Cerebellar cortex (tissue), 1 donor: ENCODE measurements at regions not wholly inside any gene's neighbourhood (a gene's known extent, or its start where the extent isn't known, plus 50 kb on each side); places are given as distances from the start of the nearest gene placed in this dataset.

Experiments
- DNase-seq: peaks from one replicate; pipeline ENCODE4 v3.0.0-alpha.2; 2015; ENCODE audit warnings: low spot score

GRCh38 chr20:48079028-48079427 is 293.7 kb upstream of the SULF2 start:
- DNase-seq = no peak

GRCh38 chr20:48076747-48077146 is 291.5 kb upstream of the SULF2 start:
- DNase-seq = no peak

DNA sequence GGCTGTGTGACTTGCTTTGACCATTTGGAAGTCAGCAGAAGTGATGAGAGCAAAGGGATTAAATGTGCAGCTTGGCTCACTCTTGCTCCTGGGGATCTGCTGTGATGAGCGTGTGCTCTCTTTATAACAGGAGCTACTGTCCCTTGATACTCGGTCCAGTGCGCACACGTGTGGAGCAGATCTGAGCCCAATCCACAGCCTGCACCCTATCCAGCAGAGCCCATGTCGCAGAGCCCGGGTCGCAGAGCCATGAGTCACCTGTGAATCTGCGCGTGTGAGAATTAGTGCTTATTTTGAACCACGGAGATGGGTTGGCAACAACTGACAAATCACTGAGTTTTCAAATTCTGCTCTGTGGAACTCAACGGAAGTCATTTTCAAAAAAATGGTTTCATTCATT is 291.0 kb upstream of the SULF2 start:
- no peak for DNase-seq

DNA sequence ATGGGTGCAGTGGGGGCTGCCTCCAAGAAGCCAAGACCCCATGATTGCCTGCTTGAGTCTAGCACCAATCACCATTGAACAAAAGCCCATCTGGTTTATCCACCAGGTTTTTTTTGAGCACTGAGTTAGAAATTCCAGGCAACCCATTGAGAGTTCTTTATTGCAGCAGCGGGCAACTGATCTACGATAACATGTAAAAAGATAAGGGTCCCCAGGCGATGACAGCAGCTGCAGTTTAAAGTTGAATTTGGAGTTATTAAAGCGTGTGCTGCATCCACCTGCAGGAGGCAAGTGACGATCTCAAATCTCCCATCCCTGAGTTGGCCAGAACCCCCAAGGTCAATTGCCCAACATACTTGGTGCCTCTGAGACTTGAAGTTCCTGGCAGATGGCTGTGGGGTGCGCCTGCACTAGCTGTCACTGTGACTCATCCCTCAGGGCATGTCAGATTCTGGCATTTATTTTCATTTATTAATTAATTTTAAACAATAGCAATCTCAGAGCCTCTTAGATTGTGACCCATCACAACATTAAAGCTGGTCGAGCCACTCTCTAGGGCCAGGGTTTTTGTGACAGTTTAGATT is 290.4 kb upstream of the SULF2 start:
- DNase-seq = no peak

DNA sequence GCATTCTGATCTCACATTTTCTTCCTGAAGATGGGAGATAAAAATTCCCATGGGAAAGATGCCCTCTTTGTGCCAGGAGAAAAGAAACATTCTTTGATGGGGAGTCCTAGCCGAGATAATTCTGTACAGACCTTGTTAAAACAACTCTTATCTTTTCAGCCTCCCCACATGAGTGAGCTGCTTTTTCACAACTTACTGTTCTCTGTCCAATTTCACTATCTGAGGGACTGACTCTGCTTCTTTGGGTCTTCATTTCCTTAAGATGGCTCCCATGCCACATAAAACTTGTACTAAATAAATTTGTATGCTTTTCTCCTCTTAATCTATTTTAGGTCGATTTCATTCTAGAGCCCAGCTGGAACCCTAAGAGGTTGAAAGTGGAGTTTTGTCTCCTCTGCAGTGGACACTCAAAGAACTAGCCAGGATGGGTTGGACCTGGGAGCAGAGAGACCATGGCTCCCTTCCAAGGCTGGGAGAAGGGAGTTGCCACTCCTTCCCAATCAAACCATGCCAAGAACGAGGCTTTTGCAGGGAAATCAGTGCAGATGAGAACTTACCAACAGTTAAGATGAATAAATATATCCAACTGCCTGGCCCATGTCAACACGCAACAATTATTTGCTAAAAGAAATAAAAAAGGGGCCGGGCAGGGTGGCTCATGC is 285.8 kb upstream of the SULF2 start:
- no peak for DNase-seq

DNA sequence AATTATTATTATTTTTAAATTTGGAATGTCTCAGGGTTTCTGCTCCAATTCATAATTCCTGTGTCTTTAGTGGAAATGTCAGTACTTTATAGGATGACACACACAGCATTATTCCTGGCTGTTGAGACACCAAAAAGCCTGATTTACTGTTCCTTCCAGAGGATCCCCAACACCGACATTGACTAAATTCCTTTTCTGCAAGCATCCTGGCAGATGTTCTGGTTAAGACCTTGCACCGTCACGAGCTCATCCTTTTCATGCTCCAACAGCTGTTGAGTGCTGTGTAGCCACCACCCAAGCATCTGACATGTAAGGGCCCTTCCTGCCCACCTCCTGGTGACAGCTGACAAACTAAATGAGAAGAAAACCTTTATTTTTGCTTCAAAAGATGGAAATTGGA is 284.3 kb upstream of the SULF2 start:
- DNase-seq = no peak

DNA sequence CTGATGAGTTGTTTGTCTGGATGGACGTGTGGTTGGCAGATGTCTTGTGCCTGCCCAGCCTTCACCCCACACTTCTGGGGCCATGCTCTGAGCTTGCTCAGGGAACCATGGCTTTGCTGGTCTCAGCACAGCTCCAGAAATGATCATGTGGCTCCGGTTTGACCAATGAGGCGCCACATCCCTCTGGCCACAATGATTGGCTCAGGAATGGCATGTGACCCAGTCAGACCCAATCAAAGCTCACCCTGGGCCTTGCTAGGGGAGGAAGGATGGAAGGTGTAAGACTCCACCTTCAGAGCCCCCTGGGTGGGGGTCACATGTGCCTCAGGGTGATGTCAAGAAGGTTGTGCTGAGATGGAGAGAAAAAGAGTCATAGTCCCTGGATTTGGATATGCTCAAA is 281.6 kb upstream of the SULF2 start:
- no peak for DNase-seq

- no peak for DNase-seq
Measured at GRCh38 chr20:48066246-48066645, 281.0 kb upstream of the SULF2 start.

GRCh38 chr20:48065833-48066232 is 280.6 kb upstream of the SULF2 start:
- DNase-seq = no peak

DNA sequence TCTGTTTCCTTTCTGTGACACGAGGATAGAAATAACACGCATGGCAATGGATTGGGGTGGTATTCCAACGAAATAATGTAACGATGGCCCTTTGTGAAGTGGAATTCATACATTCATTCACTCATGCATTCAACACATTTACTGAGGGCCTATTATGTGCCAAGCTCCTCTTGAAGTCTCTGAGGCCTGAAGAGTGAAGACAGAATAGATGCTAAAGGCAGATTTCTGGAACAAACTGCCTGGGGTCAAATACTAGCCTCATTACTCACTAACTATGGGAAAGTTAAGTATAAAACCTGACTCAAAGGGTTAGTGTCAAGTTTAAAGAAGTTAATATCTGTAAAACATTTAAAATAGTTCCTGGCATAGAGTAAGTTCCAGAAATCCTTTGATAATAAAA is 279.6 kb upstream of the SULF2 start:
- DNase-seq = no peak

GRCh38 chr20:48060841-48061720 is 275.8 kb upstream of the SULF2 start:
- no peak for DNase-seq

GRCh38 chr20:48058611-48059559 is 273.6 kb upstream of the SULF2 start:
- DNase-seq = no peak

- no peak for DNase-seq
Measured at GRCh38 chr20:48057739-48058138, 272.5 kb upstream of the SULF2 start.

DNA sequence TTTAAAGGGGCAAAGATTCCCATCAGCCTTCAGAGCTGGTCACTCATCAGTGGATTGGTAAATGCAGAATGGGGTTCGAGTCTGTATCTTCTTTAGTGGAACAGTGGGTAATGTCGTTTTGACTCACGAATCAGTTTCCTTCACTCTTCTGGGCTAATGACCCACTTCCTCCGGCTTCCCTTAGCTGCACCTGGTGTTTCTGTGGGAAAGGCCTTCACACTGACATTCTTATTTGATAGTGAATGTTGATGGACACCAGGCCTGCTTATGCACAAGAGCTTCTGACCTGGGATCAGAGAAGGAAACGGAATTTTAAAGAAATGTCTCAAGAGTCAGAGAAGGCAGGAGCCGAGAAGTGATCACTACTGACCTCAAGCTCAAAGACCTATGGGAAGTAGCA is 272.0 kb upstream of the SULF2 start:
- DNase-seq = no peak

DNA sequence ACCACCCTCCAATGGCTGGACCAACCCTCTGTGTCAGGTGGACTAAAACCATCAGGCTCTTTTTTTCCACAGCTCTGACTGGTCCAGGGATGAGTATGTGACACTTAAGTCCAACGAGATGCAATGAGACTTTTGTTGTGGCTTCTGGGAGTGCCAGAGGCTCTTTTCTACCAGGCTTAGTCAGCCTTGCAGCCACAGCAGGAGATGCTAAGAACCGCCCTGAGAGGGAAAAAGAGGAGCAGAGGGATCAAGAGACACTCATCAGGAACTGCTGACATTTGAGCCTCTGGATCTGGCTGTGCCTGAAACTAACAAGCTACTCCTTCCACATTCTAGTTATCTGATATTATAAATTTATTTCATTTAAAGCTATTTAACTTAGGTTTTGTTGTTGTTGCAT is 270.9 kb upstream of the SULF2 start:
- DNase-seq = no peak

- no peak for DNase-seq
Measured at GRCh38 chr20:48054051-48054450, 268.8 kb upstream of the SULF2 start.

DNA sequence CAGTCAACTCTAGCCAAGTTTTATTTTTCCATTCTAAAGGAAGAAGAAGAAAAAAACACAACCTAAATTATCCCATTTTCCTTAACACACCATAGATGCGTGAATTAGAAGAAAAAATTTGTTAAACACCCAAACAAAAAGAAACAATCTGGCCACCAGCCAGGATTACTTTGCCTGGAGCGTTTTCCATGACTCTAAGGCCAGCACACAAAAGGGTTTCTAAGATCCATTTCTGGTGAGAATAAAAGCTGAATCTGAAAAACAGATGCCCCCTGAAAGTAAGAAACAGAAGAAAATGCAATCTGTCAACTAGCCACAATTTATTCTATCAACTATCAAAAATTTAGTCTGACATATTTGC is 267.2 kb upstream of the SULF2 start:
- no peak for DNase-seq

DNA sequence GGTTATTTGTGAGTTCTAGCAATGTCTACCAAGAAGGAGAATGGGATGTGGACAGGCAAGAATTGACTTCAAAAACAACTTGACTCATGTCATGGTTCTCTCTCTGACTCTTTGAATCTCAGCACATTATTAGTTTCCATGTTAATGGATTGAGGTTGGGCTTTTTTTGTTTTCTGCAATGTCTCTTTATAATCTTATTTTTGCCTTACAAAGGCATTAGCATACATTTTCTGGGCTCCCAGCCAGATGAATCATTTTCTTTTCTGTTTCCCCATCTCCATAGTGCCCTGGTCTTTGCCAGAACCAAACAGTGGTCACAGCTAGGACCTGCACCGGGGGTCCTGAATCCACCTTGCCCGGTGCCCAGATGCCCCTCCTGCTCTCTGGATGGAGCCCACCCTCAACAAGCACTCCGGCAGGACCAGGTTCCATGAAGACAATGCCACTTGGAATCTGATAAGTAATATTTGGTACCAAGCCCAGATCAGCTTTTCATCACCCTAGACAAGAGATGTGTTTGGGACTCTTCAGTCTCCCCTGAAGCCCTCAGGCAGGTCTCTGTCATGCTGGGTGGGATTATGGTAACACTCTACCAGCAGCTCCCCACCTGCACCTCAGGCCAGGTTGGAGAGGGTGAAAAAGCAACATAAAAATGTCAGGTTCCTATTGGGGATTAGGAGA is 266.7 kb upstream of the SULF2 start:
- no peak for DNase-seq

GRCh38 chr20:48049641-48050040 is 264.4 kb upstream of the SULF2 start:
- no peak for DNase-seq

GRCh38 chr20:48049171-48049570 is 263.9 kb upstream of the SULF2 start:
- no peak for DNase-seq

GRCh38 chr20:48047447-48047846 is 262.2 kb upstream of the SULF2 start:
- DNase-seq = no peak

- no peak for DNase-seq
Measured at GRCh38 chr20:48042628-48043027, 257.3 kb upstream of the SULF2 start.
